Left renal cortex interstitium (tissue), 4 donors: ENCODE measurements at regions not wholly inside any gene's neighbourhood (a gene's known extent, or its start where the extent isn't known, plus 50 kb on each side); places are given as distances from the start of the nearest gene placed in this dataset.
"Not testable (repeated sequence)": the region's sequence is repeated elsewhere in the genome, so short reads cannot be mapped to it uniquely, and the experiment has no call there.

ENCODE experiments used
- DNase-seq, 4 donors: peaks; one replicate each; pipeline ENCODE4 v3.0.0-alpha.2; 2013; ENCODE audit warnings: low read depth in 4 of 4, low spot score in 2 of 4, missing footprints in 1 of 4

DNA sequence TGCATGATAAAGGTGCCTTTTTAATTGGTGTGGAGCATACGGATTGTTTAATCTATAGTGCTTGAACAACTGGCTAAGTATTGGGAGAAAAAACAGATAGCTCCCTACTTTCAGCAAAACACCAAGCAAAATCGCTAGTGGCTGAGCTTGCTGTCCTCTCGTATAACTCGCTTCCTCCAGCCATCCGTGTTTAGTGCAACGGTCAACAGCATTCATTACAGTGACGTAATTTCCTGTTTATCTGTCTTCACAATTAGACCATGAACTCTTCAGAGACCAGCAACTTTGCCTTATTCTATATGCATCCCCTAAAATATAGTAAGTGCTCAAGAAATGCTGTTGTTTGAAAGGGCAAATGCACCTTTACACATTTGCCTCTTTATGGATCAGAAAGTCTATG lies 511.9 kb downstream of the HAPSTR1 start:
- no peak for DNase-seq

DNA sequence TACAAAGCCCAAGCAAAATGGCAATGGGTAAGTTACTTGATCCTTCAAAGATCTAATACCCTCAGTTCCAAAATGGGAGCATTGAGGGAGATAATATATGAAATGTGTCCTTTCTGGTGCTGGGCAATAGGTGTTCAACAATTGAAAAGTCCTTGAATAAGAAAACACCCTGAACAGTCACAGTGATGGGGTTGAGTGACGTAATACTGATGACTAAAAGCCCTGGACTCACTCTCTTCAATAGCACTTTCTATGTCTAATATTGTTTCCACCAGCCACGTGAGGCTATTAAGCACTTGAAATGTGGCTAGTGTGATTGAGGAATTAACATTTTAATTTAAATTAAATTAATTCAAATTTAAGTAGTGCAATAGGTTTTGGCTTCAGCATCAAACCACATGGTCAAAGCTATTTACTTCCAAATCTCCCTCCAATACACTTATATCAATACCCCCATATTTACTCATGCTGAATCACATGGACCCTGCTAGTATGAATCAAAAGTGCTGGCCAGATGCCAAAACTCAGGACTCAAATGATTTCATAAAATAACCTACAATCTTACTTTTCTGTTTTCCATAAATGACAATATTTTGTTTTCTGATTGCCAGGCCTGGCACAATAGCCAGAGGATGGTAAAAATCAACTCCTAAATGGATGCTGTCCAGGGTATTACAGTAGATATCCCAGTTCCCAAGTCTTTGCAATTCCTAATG lies 516.2 kb downstream of the HAPSTR1 start:
- no peak for DNase-seq

DNA sequence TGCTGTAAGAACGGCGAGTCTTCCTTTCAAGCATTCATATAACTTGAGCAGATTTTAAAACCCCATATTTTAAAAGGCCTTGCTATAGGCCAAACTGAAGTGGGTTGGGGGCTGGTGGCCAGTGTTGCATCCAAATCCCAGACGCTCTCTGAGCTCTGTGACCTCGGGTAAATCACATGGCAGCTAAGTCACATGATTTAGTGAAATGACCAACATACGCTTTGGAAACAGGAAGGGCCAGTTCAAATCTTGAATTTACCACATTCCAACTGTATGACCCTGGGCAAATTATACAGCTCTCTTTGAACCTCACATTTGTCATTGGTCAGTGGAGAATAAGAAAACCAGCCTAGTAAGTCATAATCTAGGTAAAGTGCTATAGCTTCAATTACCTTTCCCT lies 519.3 kb downstream of the HAPSTR1 start:
- DNase-seq: peak in 1 of 4 donors; percentile 15

DNA sequence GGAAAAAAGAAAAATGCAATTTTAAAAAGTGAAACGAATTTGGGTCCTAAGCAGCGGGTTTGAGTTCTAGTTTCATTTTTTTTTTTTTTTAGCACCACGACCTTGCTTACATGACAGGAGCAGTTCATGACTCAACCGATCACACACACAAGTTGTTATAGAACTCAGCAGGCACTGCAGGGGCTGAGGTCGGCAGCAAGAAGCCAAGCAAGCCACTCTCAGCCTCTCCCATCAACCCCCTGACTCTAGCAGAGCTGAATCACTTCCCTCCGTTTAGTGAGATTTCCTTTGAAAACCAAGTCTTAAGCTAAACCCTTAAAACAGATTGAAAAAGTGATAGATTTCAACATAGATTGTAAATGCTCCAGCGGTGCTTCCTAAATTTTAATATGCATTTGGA lies 520.8 kb downstream of the HAPSTR1 start:
- no peak for DNase-seq

DNA sequence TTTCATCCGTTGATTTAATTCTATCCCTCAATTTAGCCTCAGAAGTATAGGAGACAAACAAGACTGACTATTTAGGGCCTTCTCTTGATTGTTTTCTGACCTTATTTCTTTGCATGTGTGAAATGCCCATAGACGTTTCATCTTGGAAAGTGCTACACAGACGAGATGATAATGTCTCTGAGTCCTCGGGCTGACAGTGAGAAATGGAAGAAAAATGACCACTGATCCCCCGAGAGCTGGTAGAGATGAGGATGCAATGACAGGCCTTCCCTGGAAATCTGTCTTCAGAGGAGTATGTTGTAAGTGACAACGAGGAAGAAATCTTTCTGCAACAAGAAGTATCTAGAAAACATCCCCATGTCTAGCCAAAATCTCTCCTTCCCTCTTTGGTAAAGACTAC lies 522.9 kb downstream of the HAPSTR1 start:
- no peak for DNase-seq

DNA sequence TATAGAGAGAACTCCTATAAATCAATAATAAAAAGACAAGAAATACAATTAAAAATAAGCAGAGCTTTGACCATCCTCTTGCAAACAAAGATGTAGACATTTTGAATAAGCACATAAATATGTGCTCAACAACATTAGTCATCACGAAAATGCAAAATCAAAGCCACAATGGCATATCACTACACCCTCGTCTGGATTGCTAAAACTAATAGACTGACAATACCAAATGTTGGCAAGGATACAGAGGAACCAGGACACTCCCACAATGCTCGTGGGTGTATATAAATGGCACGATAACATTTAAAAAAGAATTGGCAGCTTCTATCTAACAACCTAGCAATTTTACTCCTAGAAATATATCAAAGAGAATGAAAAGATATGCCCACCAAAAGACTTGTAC lies 530.8 kb downstream of the HAPSTR1 start:
- no peak for DNase-seq

DNA sequence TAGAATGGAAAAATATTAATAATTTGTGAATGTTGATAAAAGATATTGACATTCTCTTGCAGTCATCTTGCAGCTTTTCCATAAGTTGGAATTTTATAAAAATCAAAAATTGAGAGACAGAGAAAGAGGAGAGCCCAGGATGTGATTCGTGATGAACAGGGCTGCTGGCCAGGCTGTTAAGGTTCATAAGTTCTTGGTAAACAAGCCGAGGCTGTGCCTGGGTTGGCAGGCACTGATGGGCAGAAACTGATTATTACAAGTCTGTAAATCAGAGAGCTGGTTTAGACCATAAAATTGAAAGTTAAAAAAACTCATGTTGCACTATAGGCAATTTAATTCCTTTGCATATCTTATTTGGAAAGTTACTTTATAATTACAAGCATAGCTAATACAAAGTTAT lies 533.7 kb downstream of the HAPSTR1 start:
- DNase-seq: peak in 2 of 4 donors; percentile 25

DNA sequence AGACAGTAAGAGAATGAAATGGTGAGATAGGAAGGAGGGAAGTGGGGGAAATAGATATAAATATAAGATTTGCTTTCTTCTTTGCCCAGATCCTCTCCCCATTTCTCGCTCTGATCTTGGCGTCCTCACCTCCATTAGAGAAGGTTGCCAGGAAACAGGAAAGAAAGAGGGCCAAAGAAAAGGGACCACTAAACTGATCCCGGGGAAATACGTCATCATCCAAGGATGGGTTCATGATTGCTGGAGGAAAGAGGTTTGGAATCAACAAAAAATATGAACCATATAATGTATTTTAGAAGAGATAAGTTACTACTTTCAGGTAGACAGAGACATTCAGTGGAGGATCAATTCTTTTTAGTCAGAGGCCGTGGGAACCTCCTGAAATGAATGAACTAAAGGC lies 536.0 kb downstream of the HAPSTR1 start:
- no peak for DNase-seq

DNA sequence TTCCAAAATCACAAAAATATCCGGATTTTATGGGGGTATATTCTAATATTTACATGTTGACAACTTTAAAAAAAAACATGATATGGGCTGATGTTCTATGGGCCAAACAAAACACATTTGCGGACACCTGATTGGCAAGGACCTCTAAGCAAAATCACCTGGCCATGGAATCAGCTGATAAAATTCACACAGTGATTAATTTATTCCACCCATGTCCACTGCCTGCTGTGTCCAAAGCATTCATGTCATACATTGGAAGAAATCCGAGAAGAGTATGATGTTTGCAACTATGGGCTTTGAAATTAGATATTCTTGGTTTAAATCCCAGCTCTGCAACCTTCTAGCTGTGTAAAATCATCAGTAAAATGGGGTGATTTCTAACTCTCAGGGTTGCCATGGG lies 538.7 kb downstream of the HAPSTR1 start:
- DNase-seq: no peak

DNA sequence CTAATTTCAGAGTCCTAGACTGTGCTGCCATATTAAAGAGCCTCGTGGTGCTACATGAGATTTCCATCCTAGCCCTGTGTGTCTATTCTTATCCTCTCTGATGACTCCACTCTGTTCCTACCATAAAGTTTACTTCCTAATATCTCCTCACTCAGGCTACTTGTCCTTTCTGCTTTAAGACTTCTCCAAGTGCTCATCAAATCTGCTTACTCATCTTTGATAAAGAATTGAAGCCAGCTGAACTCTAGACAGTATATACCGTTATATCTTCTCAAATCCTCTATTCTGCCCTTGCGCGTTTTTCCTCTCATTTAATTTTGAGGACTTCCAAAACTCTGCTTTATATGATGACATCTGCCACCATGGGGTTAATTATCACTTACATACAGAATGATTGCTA lies 539.5 kb downstream of the HAPSTR1 start:
- DNase-seq: no peak

DNA sequence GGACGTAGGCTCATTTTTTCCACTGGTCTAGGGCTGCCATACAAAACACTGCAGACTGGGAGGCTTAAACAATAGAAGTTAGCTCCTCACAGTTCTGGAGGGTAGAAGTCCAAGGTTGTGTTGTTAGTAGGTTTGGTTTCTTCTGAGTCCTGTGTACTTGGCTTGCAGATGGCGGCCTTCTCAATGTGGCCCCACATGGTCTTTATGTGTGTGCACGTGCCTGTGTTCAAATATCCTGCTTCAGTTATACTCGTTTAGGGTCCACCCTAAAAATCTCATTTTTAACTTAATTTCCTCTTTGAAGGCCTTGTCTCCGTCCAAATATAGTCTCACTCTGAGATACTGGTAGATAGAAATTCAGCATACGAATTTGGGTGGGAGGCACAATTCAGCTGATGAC lies 542.4 kb downstream of the HAPSTR1 start:
- DNase-seq: no peak

DNA sequence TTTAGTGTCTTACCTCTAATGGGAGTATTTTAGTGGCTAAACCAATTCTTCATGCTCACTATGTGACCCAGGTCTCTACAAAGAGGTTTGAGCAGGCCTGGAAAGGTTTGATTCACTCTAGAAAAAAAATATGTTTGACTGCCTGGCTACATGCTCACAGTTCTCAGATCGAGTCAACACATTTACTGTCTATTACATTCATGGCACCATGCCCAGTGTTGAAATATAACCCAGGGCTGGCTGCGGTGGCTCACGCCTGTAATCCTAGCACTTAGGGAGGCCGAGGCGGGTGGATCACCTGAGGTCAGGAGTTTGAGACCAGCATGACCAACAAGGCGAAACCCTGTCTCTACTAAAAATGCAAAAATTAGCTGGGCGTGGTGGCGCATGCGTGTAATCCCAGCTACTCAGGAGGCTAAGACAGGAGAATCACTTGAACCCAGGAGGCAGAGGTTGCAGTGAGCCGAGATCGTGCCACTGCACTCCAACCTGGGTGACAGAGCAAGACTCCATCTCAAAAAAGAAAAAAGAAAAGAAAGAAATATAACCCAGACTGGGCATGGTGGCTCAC lies 543.8 kb downstream of the HAPSTR1 start:
- DNase-seq: not testable (repeated sequence)

DNA sequence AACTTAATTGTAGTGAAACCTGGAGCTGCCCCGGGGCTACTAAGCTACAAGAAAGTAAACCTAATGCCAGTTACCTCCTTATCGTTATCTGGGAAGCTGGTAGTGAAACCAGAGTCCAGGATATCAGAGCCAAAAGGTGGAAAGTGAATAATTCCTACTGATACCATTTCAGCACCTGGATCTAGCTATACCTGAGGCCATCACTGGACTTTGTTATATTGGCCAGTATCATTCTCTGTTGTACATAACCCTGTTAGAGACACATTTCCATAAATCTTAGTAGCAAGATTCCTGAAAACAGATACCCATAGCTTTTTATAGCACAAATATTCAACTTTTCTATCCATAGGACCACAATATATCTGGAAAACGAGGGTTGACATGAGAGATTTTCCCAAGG lies 538.0 kb downstream of the GRIN2A start:
- DNase-seq: no peak

DNA sequence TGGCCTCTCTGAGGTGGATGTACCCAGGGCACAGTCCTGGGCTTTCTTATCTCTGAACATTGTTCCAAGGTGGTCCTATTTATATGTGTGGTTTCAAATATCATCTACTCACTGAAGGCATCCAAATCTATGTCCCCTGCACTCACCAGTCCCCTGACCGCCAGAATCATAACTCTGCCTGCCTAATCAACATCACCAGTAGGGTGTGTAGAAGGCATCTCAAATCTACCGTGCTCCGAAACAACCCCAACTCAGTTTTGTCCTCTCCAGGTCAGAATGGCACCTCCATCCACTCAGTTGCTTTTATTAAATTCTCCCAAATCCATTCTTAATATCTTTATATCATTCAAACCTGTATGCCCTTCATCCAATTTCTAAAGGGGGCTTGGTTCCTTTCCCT lies 536.3 kb downstream of the GRIN2A start:
- DNase-seq: no peak

DNA sequence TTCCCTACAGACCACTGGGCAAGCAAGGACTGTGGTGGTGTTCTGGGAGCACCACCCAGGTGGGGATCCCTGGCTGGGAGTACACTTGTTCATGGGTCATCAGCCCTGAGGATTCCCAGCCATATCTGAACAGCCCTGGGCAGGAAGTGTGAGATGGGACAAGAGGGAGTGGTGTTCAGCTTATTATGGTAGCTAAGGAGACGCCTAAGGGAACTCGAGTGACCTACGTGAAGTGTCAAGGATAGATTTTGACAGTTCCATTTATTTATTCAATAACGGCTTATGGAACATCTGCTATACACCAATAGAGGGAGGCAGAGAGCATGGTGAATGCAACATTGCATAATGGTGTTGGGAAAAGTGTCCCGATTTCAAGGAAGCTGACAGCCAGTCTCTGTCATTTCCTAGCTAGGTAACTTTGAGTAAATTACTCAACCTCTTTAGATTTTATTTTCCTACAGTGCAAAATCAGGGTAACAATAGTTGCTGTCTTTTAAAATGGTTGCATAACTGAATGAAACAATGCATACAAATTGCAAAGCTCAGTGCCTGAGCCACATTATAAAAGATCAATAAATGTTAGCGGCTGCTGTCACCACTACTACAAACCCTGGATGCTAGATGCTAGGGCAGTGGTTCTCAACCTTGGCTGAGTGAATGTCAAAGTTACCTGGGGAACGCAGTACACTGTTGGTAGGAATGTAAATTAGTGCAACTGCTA lies 534.1 kb downstream of the GRIN2A start:
- DNase-seq: no peak

DNA sequence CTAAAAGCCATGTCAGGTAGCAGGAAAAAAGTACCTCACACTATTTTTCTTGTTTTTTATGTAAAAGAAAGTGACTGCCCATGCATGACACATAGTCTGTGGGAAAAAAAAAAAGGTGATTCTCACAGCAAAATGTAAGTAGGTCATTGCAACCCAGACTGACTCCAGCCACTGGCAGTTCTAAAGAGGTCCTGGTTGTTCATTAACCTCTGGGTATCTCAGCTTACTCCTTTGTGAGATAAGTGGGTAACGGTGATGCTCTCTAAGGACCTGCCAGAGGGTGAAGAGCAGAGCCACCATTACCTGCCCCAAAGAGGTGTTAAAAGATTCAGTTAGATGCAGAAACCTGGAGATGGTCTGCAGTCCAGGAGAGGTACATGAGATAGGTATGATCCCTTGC lies 531.9 kb downstream of the GRIN2A start:
- no peak for DNase-seq

DNA sequence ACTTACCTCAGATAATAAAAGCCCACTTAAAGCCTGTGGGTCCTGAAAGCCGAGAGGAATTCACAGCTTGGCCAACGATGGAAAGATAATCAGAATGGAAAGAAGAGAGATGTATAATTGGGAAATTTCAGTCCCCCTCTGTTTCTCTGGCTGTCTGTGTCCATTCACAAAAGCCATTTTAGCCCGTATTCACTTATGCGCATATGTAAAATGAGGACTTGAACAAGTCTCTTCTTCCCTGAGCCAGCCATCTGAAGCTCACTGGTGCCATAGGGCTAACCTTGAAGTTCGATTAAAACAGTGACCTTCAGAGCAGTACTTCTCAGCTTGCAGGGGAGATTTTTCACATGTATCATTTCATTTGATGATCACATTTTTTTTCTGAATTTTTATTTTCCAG lies 527.2 kb downstream of the GRIN2A start:
- no peak for DNase-seq

DNA sequence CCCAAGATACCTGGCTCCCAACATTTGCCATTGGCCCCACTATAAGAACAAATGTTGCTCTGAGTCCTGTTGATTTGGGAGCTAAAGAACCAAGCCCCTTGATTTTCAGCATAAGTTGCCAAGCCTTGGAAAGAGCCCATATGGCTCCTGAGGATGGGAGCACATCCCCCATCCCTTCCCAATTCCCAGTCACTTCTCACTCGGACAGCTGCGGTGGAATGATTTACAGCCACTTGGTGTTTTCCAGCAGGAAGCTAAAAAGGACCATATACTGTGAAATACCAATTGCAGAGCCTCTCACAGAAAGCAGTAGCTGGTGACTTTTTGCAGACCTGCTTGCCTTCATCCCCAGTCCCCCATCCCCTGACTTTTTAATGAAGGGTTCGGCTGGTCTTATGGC lies 524.6 kb downstream of the GRIN2A start:
- no peak for DNase-seq

DNA sequence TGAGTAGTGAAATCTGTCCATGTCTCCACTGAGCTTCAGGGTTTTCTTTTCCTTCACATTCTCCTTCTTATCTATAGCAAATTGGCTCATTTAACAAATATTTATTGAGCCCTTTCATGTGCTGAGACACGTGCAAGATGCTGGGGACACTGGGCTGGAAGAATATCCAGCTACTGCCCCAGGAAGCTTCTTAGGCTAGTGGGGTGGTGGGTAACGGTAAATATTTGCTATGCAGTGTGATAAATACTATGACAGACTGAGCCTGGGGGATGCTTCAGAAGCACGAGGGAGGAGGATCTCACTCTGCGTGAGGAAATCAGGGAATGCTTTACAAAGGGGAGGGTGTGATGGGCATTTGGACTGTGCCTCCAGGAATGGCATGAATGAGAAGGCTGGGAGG lies 524.1 kb downstream of the GRIN2A start:
- DNase-seq: no peak

DNA sequence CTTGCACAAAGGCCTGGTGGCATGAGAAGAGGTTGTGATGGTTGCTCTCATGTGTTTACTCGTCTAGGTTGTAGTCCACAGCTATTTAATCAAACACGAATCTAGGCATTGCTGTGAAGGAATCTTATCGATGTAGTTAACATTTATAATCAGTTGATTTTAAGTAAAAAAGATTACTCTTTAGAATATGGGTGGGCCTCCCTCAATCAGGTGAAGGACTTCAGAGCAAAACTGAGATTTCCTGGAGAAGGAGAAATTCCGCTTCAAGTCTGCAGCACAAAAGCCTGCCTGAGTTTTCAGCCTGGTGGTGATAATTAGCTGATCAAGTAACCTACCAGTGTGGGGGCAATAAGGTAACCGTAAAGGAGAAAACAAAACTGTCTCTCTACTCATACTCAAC lies 523.6 kb downstream of the GRIN2A start:
- no peak for DNase-seq

DNA sequence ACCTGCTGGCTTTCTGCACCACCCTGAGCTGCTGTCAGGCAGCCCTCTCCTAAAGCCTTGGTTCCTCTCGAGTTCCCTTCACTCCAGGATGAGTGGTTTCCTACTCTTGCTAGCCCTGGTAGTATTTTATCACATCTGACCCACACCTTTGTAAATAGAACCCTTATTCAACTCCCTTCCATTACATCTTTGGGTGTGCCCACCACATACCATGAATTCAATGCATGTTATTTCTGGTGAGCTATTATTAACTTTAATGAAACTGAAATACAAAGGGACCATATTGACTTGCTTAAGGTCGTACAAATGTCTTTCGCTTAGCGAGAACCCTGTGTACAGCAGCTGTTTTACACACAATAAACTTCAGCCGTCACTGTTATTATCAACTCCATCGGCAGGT lies 521.3 kb downstream of the GRIN2A start:
- no peak for DNase-seq

DNA sequence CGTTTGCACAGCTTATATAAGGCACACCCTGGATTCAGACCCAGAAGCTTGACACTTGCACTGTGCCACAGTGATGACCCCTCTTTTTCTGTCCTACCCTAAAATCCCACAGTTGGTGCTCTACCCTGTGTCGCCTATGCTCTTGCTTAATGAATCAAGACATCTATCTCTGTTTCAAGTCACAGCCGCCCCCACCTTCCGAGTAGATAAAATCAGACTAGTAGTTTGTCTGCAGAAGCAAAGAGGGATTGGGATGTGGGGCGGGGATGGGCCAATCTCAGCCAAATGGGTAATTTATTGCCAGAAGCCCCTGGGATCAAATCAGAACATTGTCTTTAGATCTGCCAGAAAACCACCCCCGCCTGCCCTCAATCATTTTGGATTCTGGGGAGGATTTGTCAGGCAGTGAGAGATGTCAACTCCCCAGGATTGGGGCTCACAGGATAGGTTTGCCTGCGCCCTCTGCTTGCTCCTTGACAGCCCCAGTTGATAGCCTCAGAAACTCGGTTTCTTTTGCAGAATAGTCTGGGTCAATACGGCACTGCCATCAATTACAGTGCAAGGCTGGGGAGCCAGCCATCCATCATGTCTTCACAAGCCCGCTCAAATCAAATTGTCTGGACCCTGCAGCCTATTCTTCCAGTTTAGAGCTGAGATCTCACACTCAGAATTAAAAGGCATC lies 520.8 kb downstream of the GRIN2A start:
- no peak for DNase-seq
